H1 (cell line): ENCODE measurements at regions not wholly inside any gene's neighbourhood (a gene's known extent, or its start where the extent isn't known, plus 50 kb on each side); places are given as distances from the start of the nearest gene placed in this dataset.
"Not testable (repeated sequence)": the region's sequence is repeated elsewhere in the genome, so short reads cannot be mapped to it uniquely, and the experiment has no call there.

ENCODE experiments used
- CTCF ChIA-PET: fragments of 300-600 bp; sonication (Branson Sonifier 250); formaldehyde crosslinking; loops from one replicate; lab custom pipeline; 2021; ENCODE audit not compliant: partially characterized antibody; lab: Charles Lee
- POLR2A ChIA-PET: fragments of 300-600 bp; sonication (Branson Sonifier 250); formaldehyde crosslinking; loops from one replicate; lab custom pipeline; 2021; ENCODE audit warnings: inconsistent platforms; ENCODE audit not compliant: partially characterized antibody; lab: Charles Lee
- DNase-seq, 2 experiments: peaks; one replicate each; pipeline versions ENCODE4 v3.0.0 to v3.0.0-alpha.2; 2010 to 2022; ENCODE audit warnings: low spot score in 2 of 2, low read depth in 1 of 2, mixed read lengths in 1 of 2
- FAIRE-seq: peaks from 2 replicates; lab custom pipeline; 2011; peaks lifted over from hg19 to GRCh38; lab: Jason Lieb, UNC
- H2AFZ ChIP-seq: 2 replicates; pipeline ENCODE4 v1.8.1; 2012; ENCODE audit warnings: low read length, inconsistent platforms
- H2AK5ac ChIP-seq: 2 replicates; pipeline ENCODE4 v1.6.1; 2013; ENCODE audit warnings: low read depth, low read length
- H2BK120ac ChIP-seq: replicated peaks from 2 replicates; pipeline ENCODE3; 2013; ENCODE audit warnings: low read depth, low read length, inconsistent platforms
- H2BK12ac ChIP-seq: 2 replicates; pipeline ENCODE4 v1.6.1; 2013; ENCODE audit warnings: low read depth, low read length
- H2BK15ac ChIP-seq: 2 replicates; pipeline ENCODE4 v1.6.1; 2013; ENCODE audit warnings: low read length
- H2BK20ac ChIP-seq: 2 replicates; pipeline ENCODE4 v1.6.1; 2013; ENCODE audit warnings: low read length
- H2BK5ac ChIP-seq: 2 replicates; pipeline ENCODE4 v1.6.1; 2013; ENCODE audit warnings: low read depth, low read length
- H3K14ac ChIP-seq: 2 replicates; pipeline ENCODE4 v1.6.1; 2013; ENCODE audit warnings: inconsistent platforms; ENCODE audit not compliant: insufficient read length
- H3K18ac ChIP-seq: 2 replicates; pipeline ENCODE4 v1.6.1; 2013; ENCODE audit warnings: low read length; ENCODE audit errors: extremely low read depth
- H3K23ac ChIP-seq: 2 replicates; pipeline ENCODE4 v1.6.1; 2013; ENCODE audit warnings: inconsistent platforms; ENCODE audit not compliant: insufficient read length
- H3K23me2 ChIP-seq: 2 replicates; pipeline ENCODE4 v1.6.1; 2013; ENCODE audit warnings: low read depth, low read length
- H3K27ac ChIP-seq: 2 replicates; pipeline ENCODE4 v1.6.1; 2011; ENCODE audit warnings: low read depth, low read length, inconsistent platforms
- H3K27me3 ChIP-seq, 4 experiments: replicated peaks in 1 of 4; 1 replicate in 1 of 4; 2 replicates in 3 of 4; pipeline versions ENCODE4 v1.6.1 to v1.8.1; 2011 to 2013; ENCODE audit warnings: low read length in 3 of 4, mild to moderate bottlenecking in 3 of 4, inconsistent platforms in 2 of 4, mixed read lengths in 2 of 4, moderate library complexity in 1 of 4; ENCODE audit not compliant: control insufficient read depth in 3 of 4, insufficient read depth in 3 of 4; ENCODE audit errors: extremely low read depth in 1 of 4
- H3K36me3 ChIP-seq, 4 experiments: 2 replicates each; pipeline versions ENCODE4 v1.6.1 to v1.8.1; 2011 to 2013; ENCODE audit warnings: mild to moderate bottlenecking in 4 of 4, low read length in 3 of 4, moderate library complexity in 2 of 4, control low read depth in 1 of 4, inconsistent platforms in 1 of 4; ENCODE audit not compliant: insufficient read depth in 4 of 4, control insufficient read depth in 2 of 4
- H3K4ac ChIP-seq: replicated peaks from 2 replicates; pipeline ENCODE3; 2013; ENCODE audit warnings: low read length, low read depth, mixed read lengths, inconsistent platforms; ENCODE audit not compliant: insufficient read length
- H3K4me1 ChIP-seq, 4 experiments: replicated peaks in 1 of 4; 1 replicate in 1 of 4; 2 replicates in 3 of 4; pipeline versions ENCODE4 v1.6.1 to v1.8.1; 2011 to 2013; ENCODE audit warnings: low read length in 3 of 4, inconsistent platforms in 2 of 4, mixed read lengths in 1 of 4; ENCODE audit not compliant: insufficient read depth in 4 of 4, control insufficient read depth in 3 of 4
- H3K4me2 ChIP-seq, 2 experiments: 2 replicates each; pipeline versions ENCODE4 v1.6.1 to v1.8.1; 2011 to 2013; ENCODE audit warnings: low read depth in 2 of 2, low read length in 2 of 2, control low read depth in 1 of 2, inconsistent platforms in 1 of 2, mild to moderate bottlenecking in 1 of 2; ENCODE audit not compliant: insufficient read depth in 1 of 2
- H3K4me3 ChIP-seq, 4 experiments: fragments of 200-600, 300-600 bp in 1 of 4; sonication (generic), shearing (Covaris generic), sonication (Bioruptor Twin) in 1 of 4; 2 replicates each; pipeline versions ENCODE4 v1.5.1 to v1.8.1; 2011 to 2016; ENCODE audit warnings: low read length in 4 of 4, low read depth in 3 of 4, control low read depth in 2 of 4, inconsistent platforms in 2 of 4, mild to moderate bottlenecking in 2 of 4, mixed read lengths in 1 of 4, moderate library complexity in 1 of 4; ENCODE audit not compliant: insufficient read depth in 2 of 4; ENCODE audit errors: extremely low read depth in 1 of 4
- H3K56ac ChIP-seq: replicated peaks from 2 replicates; pipeline ENCODE3; 2013; ENCODE audit warnings: low read depth, mild to moderate bottlenecking, mixed read lengths, low read length, inconsistent platforms; ENCODE audit not compliant: insufficient read length
- H3K79me1 ChIP-seq: 2 replicates; pipeline ENCODE4 v1.6.1; 2013; ENCODE audit warnings: low read depth, low read length, control low read depth
- H3K79me2 ChIP-seq, 2 experiments: 2 replicates each; pipeline versions ENCODE4 v1.6.1 to v1.8.1; 2012 to 2013; ENCODE audit warnings: low read length in 2 of 2, mild to moderate bottlenecking in 2 of 2, inconsistent platforms in 1 of 2; ENCODE audit not compliant: insufficient read depth in 2 of 2, control insufficient read depth in 1 of 2
- H3K9ac ChIP-seq, 4 experiments: replicated peaks in 1 of 4; 1 replicate in 1 of 4; 2 replicates in 3 of 4; pipeline versions ENCODE4 v1.6.1 to v1.8.1; 2011 to 2013; ENCODE audit warnings: low read depth in 3 of 4, low read length in 3 of 4, control low read depth in 2 of 4, mild to moderate bottlenecking in 2 of 4, moderate library complexity in 2 of 4, inconsistent platforms in 1 of 4; ENCODE audit errors: extremely low read depth in 1 of 4
- H3K9me3 ChIP-seq, 2 experiments: 2 replicates each; pipeline versions ENCODE4 v1.6.1 to v1.8.1; 2012 to 2013; ENCODE audit warnings: mild to moderate bottlenecking in 2 of 2, moderate library complexity in 2 of 2, control low read depth in 1 of 2, inconsistent platforms in 1 of 2, low read depth in 1 of 2, low read length in 1 of 2, mixed read lengths in 1 of 2; ENCODE audit not compliant: insufficient read depth in 2 of 2
- H4K20me1 ChIP-seq, 2 experiments: replicated peaks in 1 of 2; 2 replicates each; pipeline versions ENCODE3 to v1.8.1; 2011 to 2013; ENCODE audit warnings: inconsistent platforms in 2 of 2, low read length in 2 of 2, mild to moderate bottlenecking in 1 of 2; ENCODE audit not compliant: insufficient read depth in 2 of 2, control insufficient read depth in 1 of 2
- H4K5ac ChIP-seq: 2 replicates; pipeline ENCODE4 v1.6.1; 2013; ENCODE audit warnings: low read length, low read depth, mixed read lengths, inconsistent platforms; ENCODE audit not compliant: insufficient read length
- H4K8ac ChIP-seq: 2 replicates; pipeline ENCODE4 v1.8.0; 2013; ENCODE audit warnings: mild to moderate bottlenecking, moderate library complexity, low read length, inconsistent platforms; ENCODE audit not compliant: insufficient read depth; ENCODE audit errors: extremely low read depth
- H4K91ac ChIP-seq: replicated peaks from 2 replicates; pipeline ENCODE3; 2013; ENCODE audit warnings: low read length, mixed read lengths, inconsistent platforms; ENCODE audit not compliant: insufficient read length
- WGBS, 2 experiments: shearing (Covaris generic) in 1 of 2; methylation state at CpG; one replicate each; pipeline versions ENCODE4 v1.1.6 to v1.1.7; 2013 to 2015; ENCODE audit warnings: low lambda C conversion rate in 2 of 2, mixed read lengths in 2 of 2, inconsistent platforms in 1 of 2, low coverage in 1 of 2, missing lambda C conversion rate in 1 of 2; ENCODE audit not compliant: insufficient replicate concordance in 2 of 2, insufficient coverage in 1 of 2, insufficient read length in 1 of 2; ENCODE audit errors: extremely low coverage in 1 of 2, missing lambda C conversion rate in 1 of 2; 5-methylcytosine and 5-hydroxymethylcytosine counted together

DNA sequence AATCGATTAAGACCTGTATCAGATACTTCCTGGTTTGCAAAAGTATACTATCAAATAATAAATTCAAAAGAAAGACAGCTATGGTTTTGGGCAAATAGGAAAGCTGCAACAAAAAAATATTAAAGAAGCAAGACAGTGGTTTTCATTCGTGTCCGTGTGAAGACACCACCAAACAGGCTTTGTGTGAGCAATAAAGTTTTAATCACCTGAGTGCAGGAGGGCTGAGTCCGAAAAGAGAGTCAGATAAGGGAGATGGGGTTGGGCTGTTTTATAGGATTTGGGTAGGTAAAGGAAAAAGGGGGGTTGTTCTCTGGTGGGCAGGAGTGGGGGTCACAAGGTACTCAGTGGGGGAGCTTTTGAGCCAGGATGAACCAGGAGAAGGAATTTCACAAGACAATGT, 609.7 kb upstream of the LUZP2 start:
- FAIRE-seq, POLR2A ChIA-PET: not testable (repeated sequence)

More for the DNA sequence above, 609.7 kb upstream of the LUZP2 start:
- not testable (repeated sequence) for H3K4me3 ChIP-seq, H3K79me2 ChIP-seq, H3K4me2 ChIP-seq, H3K9ac ChIP-seq, H3K27ac ChIP-seq, H2AFZ ChIP-seq, H3K79me1 ChIP-seq, H3K4ac ChIP-seq, H3K4me1 ChIP-seq, H4K5ac ChIP-seq, H2BK20ac ChIP-seq, H3K23me2 ChIP-seq, H2AK5ac ChIP-seq, H3K56ac ChIP-seq, H3K18ac ChIP-seq, DNase-seq, H3K9me3 ChIP-seq, H3K27me3 ChIP-seq, H2BK120ac ChIP-seq, H3K14ac ChIP-seq, H3K36me3 ChIP-seq, H4K8ac ChIP-seq, H3K23ac ChIP-seq, H2BK12ac ChIP-seq, H2BK15ac ChIP-seq, H4K20me1 ChIP-seq, H4K91ac ChIP-seq
- WGBS, 2 experiments: 85% methylated on average over 4 of the region's 4 CpGs; no CpG with 5 or more reads in 1 of the 2 experiments
- peak overlapping the region; percentile 66; the same call in 1 of the 2 replicates for H2BK5ac ChIP-seq
- CTCF ChIA-PET: interaction anchor here (0.6 to 1.1 kb wide), 3 partner anchors 18 to 520 kb away, joined by 3 read pairs; no protein-coding TSS in a partner anchor
